Stimulated activated CD8-positive, alpha-beta memory T cell treated with anti-CD3 and anti-CD28 coated beads, Interleukin-7, amount 100 ng/mL, for 4 hours (primary cell): ENCODE measurements at regions not wholly inside any gene's neighbourhood (a gene's known extent, or its start where the extent isn't known, plus 50 kb on each side); places are given as distances from the start of the nearest gene placed in this dataset.
"Not testable (repeated sequence)": the region's sequence is repeated elsewhere in the genome, so short reads cannot be mapped to it uniquely, and the experiment has no call there.

Source experiments
- DNase-seq, 2 donors: peaks; one replicate each; pipeline ENCODE4 v3.0.0-alpha.2; 2020; ENCODE audit warnings: low read depth in 2 of 2

GRCh38 chr18:30705943-30706342 is 336.6 kb downstream of the DSC3 start:
- DNase-seq = no peak

- no peak for DNase-seq
These were observed 344.0 kb downstream of the DSC3 start for GRCh38 chr18:30698571-30698970.

- no peak for DNase-seq
These were observed 346.3 kb downstream of the DSC3 start for GRCh38 chr18:30696201-30696600.

GRCh38 chr18:30694773-30695172 is 347.8 kb downstream of the DSC3 start:
- no peak for DNase-seq

GRCh38 chr18:30689216-30689615 is 353.3 kb downstream of the DSC3 start:
- DNase-seq = no peak

GRCh38 chr18:30687501-30687900 is 355.0 kb downstream of the DSC3 start:
- no peak for DNase-seq

- no peak for DNase-seq
These were observed 357.6 kb downstream of the DSC3 start for GRCh38 chr18:30684825-30685481.

- no peak for DNase-seq
These were observed 358.7 kb downstream of the DSC3 start for GRCh38 chr18:30683836-30684235.

- no peak for DNase-seq
These were observed 359.9 kb downstream of the DSC3 start for GRCh38 chr18:30682672-30683071.

GRCh38 chr18:30679285-30679930 is 363.1 kb downstream of the DSC3 start:
- DNase-seq = no peak

GRCh38 chr18:30677813-30678212 is 364.7 kb downstream of the DSC3 start:
- not testable (repeated sequence) for DNase-seq

- DNase-seq = no peak
These were observed 366.5 kb downstream of the DSC3 start for GRCh38 chr18:30676053-30676480.

GRCh38 chr18:30675493-30675892 is 367.0 kb downstream of the DSC3 start:
- DNase-seq = no peak

- no peak for DNase-seq
These were observed 367.5 kb downstream of the DSC3 start for GRCh38 chr18:30675072-30675471.

- DNase-seq = no peak
These were observed 367.9 kb downstream of the DSC3 start for GRCh38 chr18:30674596-30674995.

- DNase-seq = not testable (repeated sequence)
These were observed 370.1 kb downstream of the DSC3 start for GRCh38 chr18:30672439-30672838.

GRCh38 chr18:30658306-30658705 is 384.2 kb downstream of the DSC3 start:
- DNase-seq = no peak

- no peak for DNase-seq
These were observed 390.2 kb downstream of the DSC3 start for GRCh38 chr18:30652387-30652786.

- no peak for DNase-seq
These were observed 392.0 kb downstream of the DSC3 start for GRCh38 chr18:30650499-30650898.

GRCh38 chr18:30644158-30644557 is 398.4 kb downstream of the DSC3 start:
- DNase-seq = no peak

- DNase-seq = no peak
These were observed 403.2 kb downstream of the DSC3 start for GRCh38 chr18:30639361-30639760.

GRCh38 chr18:30634249-30634648 is 408.3 kb downstream of the DSC3 start:
- DNase-seq = no peak

- no peak for DNase-seq
These were observed 410.4 kb downstream of the DSC3 start for GRCh38 chr18:30632071-30632698.
